WTC11 (cell line): ENCODE measurements at regions not wholly inside any gene's neighbourhood (a gene's known extent, or its start where the extent isn't known, plus 50 kb on each side); places are given as distances from the start of the nearest gene placed in this dataset.

Experiments
- CTCF ChIP-seq: fragments of 200-600 bp; IDR thresholded peaks from 2 replicates; pipeline ENCODE4 v1.8.0; 2022; ENCODE audit warnings: antibody characterized with exemption
- E2F1 ChIP-seq: sonication (generic); formaldehyde crosslinking; IDR thresholded peaks from 2 replicates; pipeline ENCODE4 v1.8.0; 2022; ENCODE audit warnings: mild to moderate bottlenecking, missing genetic modification reagents
- FOXP4 ChIP-seq: sonication (generic); formaldehyde crosslinking; IDR thresholded peaks from 2 replicates; pipeline ENCODE4 v1.8.0; 2022; ENCODE audit warnings: mild to moderate bottlenecking, missing genetic modification reagents
- IRF2 ChIP-seq: sonication (generic); formaldehyde crosslinking; IDR thresholded peaks from 2 replicates; pipeline ENCODE4 v1.8.0; 2022; ENCODE audit warnings: low read depth, missing genetic modification reagents, borderline replicate concordance
- NFATC4 ChIP-seq: fragments of 250-450 bp; sonication (Bioruptor Pico); IDR thresholded peaks from 2 replicates; pipeline ENCODE4 v1.9.0; 2021; ENCODE audit warnings: mild to moderate bottlenecking
- NFE2L1 ChIP-seq: sonication (generic); formaldehyde crosslinking; IDR thresholded peaks from 2 replicates; pipeline ENCODE4 v1.8.1; 2023; ENCODE audit warnings: missing genetic modification reagents
- NFYB ChIP-seq: sonication (generic); formaldehyde crosslinking; conservative IDR thresholded peaks from 2 replicates; pipeline ENCODE4 v1.8.0; 2022; ENCODE audit warnings: low read depth, missing genetic modification reagents
- RELA ChIP-seq: sonication (generic); formaldehyde crosslinking; IDR thresholded peaks from 2 replicates; pipeline ENCODE4 v1.8.1; 2022; ENCODE audit warnings: missing genetic modification reagents, mild to moderate bottlenecking, borderline replicate concordance
- TEAD4 ChIP-seq: sonication (generic); formaldehyde crosslinking; IDR thresholded peaks from 2 replicates; pipeline ENCODE4 v1.8.0; 2022; ENCODE audit warnings: mild to moderate bottlenecking, missing genetic modification reagents
- USF2 ChIP-seq: sonication (generic); formaldehyde crosslinking; IDR thresholded peaks from 2 replicates; pipeline ENCODE4 v1.8.1; 2023; ENCODE audit warnings: mild to moderate bottlenecking, missing genetic modification reagents, moderate library complexity
- ZMAT4 ChIP-seq: fragments of 250-450 bp; sonication (Bioruptor Pico); IDR thresholded peaks from 2 replicates; pipeline ENCODE4 v1.9.0; 2021; ENCODE audit warnings: mild to moderate bottlenecking
- ZNF121 ChIP-seq: sonication (generic); formaldehyde crosslinking; IDR thresholded peaks from 2 replicates; pipeline ENCODE4 v1.8.0; 2023; ENCODE audit warnings: missing genetic modification reagents
- ZNF317 ChIP-seq: sonication (generic); formaldehyde crosslinking; IDR thresholded peaks from 2 replicates; pipeline ENCODE4 v1.8.1; 2023; ENCODE audit warnings: low read depth, mild to moderate bottlenecking, moderate library complexity, missing genetic modification reagents, borderline replicate concordance

GRCh38 chr4:35695003-35695402 lies 549.3 kb downstream of the ARAP2 start:
- TF ChIP-seq RELA (CRISPR knock-in tag) (no peak), NFYB (CRISPR knock-in tag) (no peak), NFATC4 (CRISPR knock-in tag) (no peak), IRF2 (no peak), USF2 (CRISPR knock-in tag) (no peak), ZMAT4 (CRISPR knock-in tag) (no peak), ZNF121 (CRISPR knock-in tag) (no peak), FOXP4 (CRISPR knock-in tag) (no peak), ZNF317 (CRISPR knock-in tag) (no peak), CTCF (no peak), TEAD4 (CRISPR knock-in tag) (no peak), E2F1 (CRISPR knock-in tag) (no peak), NFE2L1 (CRISPR knock-in tag) (no peak)
